Activated CD4-positive, alpha-beta T cell treated with anti-CD3 and anti-CD28 coated beads, Interleukin-2, amount 50 U/mL, for 48 hours (primary cell): ENCODE measurements at regions not wholly inside any gene's neighbourhood (a gene's known extent, or its start where the extent isn't known, plus 50 kb on each side); places are given as distances from the start of the nearest gene placed in this dataset.
"Not testable (repeated sequence)": the region's sequence is repeated elsewhere in the genome, so short reads cannot be mapped to it uniquely, and the experiment has no call there.

Source experiments
- DNase-seq, 2 experiments: peaks; one replicate each; pipeline ENCODE4 v3.0.0-alpha.2; 2020

DNA sequence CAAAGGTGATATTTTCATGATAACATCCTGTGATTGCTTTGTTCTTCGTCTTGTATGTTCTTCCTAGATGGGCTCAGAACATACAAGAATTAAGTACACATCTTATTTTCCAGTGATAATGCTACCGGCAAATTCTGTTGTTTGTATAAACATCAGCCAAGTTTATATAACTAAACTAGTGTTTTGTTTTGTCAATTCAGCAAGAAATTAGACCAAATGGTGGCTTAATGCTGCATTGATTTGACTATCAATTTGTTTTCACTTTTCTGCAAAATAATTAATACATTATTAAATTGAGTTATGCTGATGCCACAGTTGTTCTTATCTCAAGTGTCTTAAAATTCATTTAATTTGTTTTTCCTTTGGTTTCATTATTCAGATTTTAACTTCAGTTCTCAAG is 177.7 kb downstream of the OR4F29 start:
- DNase-seq: not testable (repeated sequence)

DNA sequence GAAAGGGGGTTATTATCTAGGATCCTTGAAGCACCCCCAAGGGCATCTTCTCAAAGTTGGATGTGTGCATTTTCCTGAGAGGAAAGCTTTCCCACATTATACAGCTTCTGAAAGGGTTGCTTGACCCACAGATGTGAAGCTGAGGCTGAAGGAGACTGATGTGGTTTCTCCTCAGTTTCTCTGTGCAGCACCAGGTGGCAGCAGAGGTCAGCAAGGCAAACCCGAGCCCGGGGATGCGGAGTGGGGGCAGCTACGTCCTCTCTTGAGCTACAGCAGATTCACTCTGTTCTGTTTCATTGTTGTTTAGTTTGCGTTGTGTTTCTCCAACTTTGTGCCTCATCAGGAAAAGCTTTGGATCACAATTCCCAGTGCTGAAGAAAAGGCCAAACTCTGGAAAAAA is 183.7 kb downstream of the OR4F29 start:
- peak; percentile 70 to 73 for DNase-seq
